ENCODE measurements at regions not wholly inside any gene's neighbourhood (a gene's known extent, or its start where the extent isn't known, plus 50 kb on each side); places are given as distances from the start of the nearest gene placed in this dataset.

DNA sequence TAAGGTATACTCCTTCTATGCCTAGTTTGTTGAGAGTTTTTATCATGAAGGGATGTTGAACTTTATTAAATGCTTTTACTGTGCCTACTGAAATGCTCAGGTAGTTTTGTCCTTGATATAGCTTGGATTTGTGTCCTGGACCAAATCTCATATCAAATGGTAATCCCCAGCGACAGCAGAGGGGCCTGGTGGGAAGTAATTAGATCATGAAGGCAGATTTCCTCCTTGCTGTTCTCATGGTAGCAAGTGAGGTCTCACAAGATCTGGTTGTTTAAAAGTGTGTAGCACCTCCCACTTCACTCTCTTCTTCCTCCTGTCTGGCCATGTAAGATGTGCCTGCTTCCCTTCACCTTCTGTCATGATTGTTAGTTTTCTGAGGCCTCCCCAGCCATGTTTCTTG lies 78.2 kb downstream of the KIF2B start:
- Mint-ChIP-seq H3K27me3 (ENCODE audit: insufficient read depth, unreplicated experiment) (no peaks in the 10 kb centered on the region), H3K9me3 (ENCODE audit: unreplicated experiment) (peaks cover 15% of the 10 kb centered on the region), H3K4me1 (ENCODE audit: insufficient read depth, unreplicated experiment) (peaks cover 16% of the 10 kb centered on the region), H3K36me3 (ENCODE audit: insufficient read depth, unreplicated experiment) (peaks cover 6% of the 10 kb centered on the region), H3K4me3 (ENCODE audit: unreplicated experiment) (no peak overlapping the region), H3K27ac (ENCODE audit: low read depth, unreplicated experiment) (no peak overlapping the region)
- BruUV-seq (replicated peaks) = no TSS peak
- POLR2A ChIA-PET = no interaction called here
- DNase-seq (ENCODE audit: unreplicated experiment) = no peak
- TF ChIP-seq, protein P1, sequence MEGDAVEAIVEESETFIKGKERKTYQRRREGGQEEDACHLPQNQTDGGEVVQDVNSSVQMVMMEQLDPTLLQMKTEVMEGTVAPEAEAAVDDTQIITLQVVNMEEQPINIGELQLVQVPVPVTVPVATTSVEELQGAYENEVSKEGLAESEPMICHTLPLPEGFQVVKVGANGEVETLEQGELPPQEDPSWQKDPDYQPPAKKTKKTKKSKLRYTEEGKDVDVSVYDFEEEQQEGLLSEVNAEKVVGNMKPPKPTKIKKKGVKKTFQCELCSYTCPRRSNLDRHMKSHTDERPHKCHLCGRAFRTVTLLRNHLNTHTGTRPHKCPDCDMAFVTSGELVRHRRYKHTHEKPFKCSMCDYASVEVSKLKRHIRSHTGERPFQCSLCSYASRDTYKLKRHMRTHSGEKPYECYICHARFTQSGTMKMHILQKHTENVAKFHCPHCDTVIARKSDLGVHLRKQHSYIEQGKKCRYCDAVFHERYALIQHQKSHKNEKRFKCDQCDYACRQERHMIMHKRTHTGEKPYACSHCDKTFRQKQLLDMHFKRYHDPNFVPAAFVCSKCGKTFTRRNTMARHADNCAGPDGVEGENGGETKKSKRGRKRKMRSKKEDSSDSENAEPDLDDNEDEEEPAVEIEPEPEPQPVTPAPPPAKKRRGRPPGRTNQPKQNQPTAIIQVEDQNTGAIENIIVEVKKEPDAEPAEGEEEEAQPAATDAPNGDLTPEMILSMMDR (IDR thresholded peaks at IDR 0.05; ENCODE audit: unreplicated experiment) = no peak
- intact Hi-C loops (cut with micrococcal nuclease) = no loop called here
- CTCF ChIA-PET = no interaction called here

DNA sequence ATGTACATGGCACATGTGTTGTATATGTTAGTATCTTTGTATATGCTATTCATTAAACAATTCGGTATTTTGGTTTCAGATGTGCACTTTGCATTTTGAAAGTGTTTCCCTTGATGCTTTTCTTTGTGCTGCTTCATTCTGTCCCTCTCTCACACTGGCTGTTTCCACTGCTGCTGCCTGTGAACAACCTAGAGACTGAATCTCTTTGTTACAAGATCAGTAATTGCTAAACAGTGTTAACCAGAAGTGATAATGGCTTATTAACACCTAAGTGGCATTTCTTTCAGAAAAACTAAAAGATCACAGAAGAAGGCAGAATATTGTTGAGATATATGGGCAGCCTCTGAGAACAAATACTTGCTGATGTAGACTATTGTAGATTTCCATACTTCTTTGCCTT lies 84.7 kb downstream of the KIF2B start:
- TF ChIP-seq, protein P1 (IDR thresholded peaks at IDR 0.05; ENCODE audit: unreplicated experiment) = no peak
- no peak for DNase-seq (ENCODE audit: unreplicated experiment)
- H3K27me3 Mint-ChIP-seq (ENCODE audit: insufficient read depth, unreplicated experiment) = no peaks in the 10 kb centered on the region
- peaks cover 7% of the 10 kb centered on the region for H3K4me1 Mint-ChIP-seq (ENCODE audit: insufficient read depth, unreplicated experiment)
- no peak overlapping the region for H3K27ac Mint-ChIP-seq (ENCODE audit: low read depth, unreplicated experiment)
- no peaks in the 10 kb centered on the region for H3K9me3 Mint-ChIP-seq (ENCODE audit: unreplicated experiment)
- H3K36me3 Mint-ChIP-seq (ENCODE audit: insufficient read depth, unreplicated experiment) = no peaks in the 10 kb centered on the region
- BruUV-seq (replicated peaks) = no TSS peak
- POLR2A ChIA-PET = no interaction called here
- intact Hi-C loops (cut with micrococcal nuclease) = no loop called here
- H3K4me3 Mint-ChIP-seq (ENCODE audit: unreplicated experiment) = no peak overlapping the region
- CTCF ChIA-PET = no interaction called here

DNA sequence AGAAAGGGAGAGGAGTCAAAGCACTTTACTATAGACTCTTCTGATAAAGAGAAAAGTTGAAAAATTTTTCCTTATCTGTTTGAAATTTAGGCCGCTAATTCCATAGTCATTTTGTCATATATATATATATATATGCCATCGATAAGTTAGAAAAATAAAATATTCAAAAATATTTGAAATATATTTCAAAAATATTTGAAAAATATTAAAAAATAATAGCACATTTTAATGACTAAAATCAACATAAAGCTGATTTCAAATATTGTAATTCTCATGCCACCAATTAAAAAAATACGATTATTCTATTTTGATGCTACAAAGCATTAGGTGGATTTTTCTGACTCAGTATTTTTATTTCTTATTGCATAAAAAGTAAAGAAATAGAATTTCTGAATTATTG lies 87.1 kb downstream of the KIF2B start:
- ChIA-PET POLR2A (no interaction called here), CTCF (no interaction called here)
- intact Hi-C loops (cut with micrococcal nuclease) = no loop called here
- TF ChIP-seq, protein P1 (IDR thresholded peaks at IDR 0.05; ENCODE audit: unreplicated experiment) = no peak
- no peaks in the 10 kb centered on the region for H3K27me3 Mint-ChIP-seq (ENCODE audit: insufficient read depth, unreplicated experiment)
- no peaks in the 10 kb centered on the region for H3K36me3 Mint-ChIP-seq (ENCODE audit: insufficient read depth, unreplicated experiment)
- no peak for DNase-seq (ENCODE audit: unreplicated experiment)
- H3K27ac Mint-ChIP-seq (ENCODE audit: low read depth, unreplicated experiment) = no peak overlapping the region
- no TSS peak for BruUV-seq (replicated peaks)
- H3K9me3 Mint-ChIP-seq (ENCODE audit: unreplicated experiment) = no peaks in the 10 kb centered on the region
- peaks cover 8% of the 10 kb centered on the region for H3K4me1 Mint-ChIP-seq (ENCODE audit: insufficient read depth, unreplicated experiment)
- H3K4me3 Mint-ChIP-seq (ENCODE audit: unreplicated experiment) = no peak overlapping the region

DNA sequence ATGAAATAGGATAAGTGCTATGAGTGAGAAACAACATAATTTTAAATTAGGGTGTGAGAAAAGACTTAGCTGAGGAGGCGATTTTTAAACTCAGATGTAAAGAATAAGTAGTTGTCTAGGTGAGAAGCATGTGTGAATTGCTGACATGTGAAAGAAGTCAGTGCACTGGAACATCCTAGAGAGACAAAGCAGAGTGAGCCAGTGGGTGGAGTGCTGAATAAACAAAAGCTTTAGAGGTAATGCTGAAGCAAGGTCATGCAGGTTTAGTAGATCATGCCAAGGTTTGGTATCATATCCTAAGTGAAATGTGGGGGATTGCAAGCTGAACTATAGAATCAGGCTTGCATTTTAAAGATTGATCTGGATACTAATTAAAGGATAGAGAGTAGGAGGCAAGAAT lies 89.4 kb downstream of the KIF2B start:
- BruUV-seq (replicated peaks) = no TSS peak
- POLR2A ChIA-PET = no interaction called here
- H3K27me3 Mint-ChIP-seq (ENCODE audit: insufficient read depth, unreplicated experiment) = no peaks in the 10 kb centered on the region
- H3K36me3 Mint-ChIP-seq (ENCODE audit: insufficient read depth, unreplicated experiment) = no peaks in the 10 kb centered on the region
- H3K4me1 Mint-ChIP-seq (ENCODE audit: insufficient read depth, unreplicated experiment) = peaks cover 8% of the 10 kb centered on the region
- no peaks in the 10 kb centered on the region for H3K9me3 Mint-ChIP-seq (ENCODE audit: unreplicated experiment)
- CTCF ChIA-PET = no interaction called here
- no peak overlapping the region for H3K27ac Mint-ChIP-seq (ENCODE audit: low read depth, unreplicated experiment)
- intact Hi-C loops (cut with micrococcal nuclease) = no loop called here
- no peak for DNase-seq (ENCODE audit: unreplicated experiment)
- H3K4me3 Mint-ChIP-seq (ENCODE audit: unreplicated experiment) = no peak overlapping the region
- TF ChIP-seq, protein P1 (IDR thresholded peaks at IDR 0.05; ENCODE audit: unreplicated experiment) = no peak

Measured in MCF 10A (cell line).